NCI-H748 (cell line): ENCODE measurements at regions not wholly inside any gene's neighbourhood (a gene's known extent, or its start where the extent isn't known, plus 50 kb on each side); places are given as distances from the start of the nearest gene placed in this dataset.
A peak's percentile ranks its signal among the peaks of the same experiment; 100 is the strongest.

Experiments
- DNase-seq: peaks from one replicate; lab custom pipeline; 2025; ENCODE audit not compliant: unreplicated experiment; lab: John Stamatoyannopoulos, UW

- DNase-seq, result no peak
Observed at GRCh38 chr1:83006271-83006670, 992.7 kb downstream of the TTLL7 start.

DNA sequence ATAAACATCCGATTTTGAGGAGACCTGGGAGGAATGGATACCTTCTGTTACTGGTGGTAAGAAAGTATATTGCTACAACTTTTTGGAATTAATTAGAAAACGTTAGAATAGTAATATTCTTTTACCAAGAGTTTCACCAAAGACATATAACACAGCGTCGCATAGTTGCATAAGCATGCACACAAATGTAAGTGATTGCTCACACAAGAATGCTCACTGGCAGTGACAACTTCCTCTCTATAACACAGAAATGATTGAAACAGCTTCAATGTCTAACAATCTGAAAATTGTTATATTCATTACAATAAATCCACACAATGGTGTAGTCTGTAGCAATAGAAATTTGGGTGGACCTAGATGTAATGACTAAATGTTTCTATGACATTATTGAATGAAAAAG lies 998.6 kb downstream of the TTLL7 start:
- DNase-seq, result no peak

- no peak for DNase-seq
Observed at GRCh38 chr1:82995951-82996350, 1003.0 kb downstream of the TTLL7 start.

DNA sequence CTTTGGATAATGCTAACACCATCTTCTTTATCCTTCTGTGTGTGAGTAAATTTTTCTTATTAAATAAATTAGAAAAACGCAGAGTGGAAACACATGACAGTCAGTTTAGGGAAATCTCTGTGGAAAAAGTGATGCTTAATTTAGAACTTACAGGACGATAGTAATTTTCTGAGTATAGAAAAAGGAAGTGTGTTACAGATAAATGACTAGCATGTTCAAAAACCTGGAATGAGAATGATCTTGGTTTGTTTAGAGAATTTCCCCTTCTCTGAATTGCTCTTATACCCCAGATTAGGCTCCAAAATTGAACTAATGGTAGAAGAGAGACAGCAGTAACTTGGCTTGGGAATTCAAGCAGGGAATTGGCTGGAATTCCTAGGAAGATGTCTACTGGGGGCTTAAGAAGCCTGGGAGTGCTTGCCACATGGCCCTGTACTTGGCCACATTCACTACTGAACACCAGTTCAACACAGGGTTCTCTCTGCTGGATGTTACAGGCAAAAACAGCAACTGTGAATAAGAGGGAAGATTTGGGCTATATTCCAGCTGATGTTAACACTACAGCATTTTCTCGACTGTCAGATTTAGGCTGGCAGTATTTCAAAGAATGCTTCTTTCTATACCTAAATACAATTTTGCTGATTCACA lies 1004.2 kb downstream of the TTLL7 start:
- DNase-seq, result no peak

GRCh38 chr1:82991569-82991968 lies 1007.4 kb downstream of the TTLL7 start:
- DNase-seq, result no peak

GRCh38 chr1:82979593-82980236 lies 1019.2 kb downstream of the TTLL7 start:
- DNase-seq, result peak; percentile 76

DNA sequence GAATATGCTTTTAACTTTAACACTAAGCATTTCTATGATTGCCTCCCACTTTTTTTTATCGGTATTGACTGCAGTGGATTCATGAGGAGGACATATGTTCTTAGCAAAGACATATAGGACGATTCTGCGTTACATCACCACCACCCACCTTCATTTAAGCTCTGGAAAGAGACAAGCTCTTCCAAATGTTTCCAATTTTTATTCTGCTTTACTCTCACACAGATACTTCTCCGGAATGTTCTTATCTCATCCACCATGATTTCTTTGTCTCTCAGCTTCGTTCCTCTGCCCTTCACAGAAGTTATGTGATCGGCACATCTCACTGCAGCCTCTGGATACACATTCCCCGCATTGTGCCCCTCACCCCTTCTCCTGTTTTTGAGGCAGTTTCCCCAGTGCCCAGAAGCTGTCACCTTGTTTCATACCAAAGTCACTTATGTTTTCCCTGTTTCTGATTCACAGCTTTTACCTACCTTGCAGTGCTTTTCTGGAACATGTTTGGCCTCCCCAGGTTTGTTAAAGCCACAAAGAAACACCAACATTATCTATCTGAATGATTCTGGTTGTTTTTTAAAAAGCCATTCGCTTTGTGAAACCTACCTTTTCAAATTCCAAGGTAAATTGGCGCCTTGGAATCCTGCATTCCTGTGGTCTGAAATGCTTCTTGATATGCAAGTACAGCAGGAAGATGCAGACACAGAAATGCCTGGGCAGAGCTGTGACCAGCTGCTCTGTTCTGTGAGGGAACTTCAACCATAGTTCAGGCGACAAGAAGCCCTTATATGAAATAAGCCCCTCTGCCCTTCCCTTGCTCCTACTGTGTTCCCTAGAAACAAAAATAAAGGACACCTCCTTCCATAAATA lies 1020.2 kb downstream of the TTLL7 start:
- no peak for DNase-seq

GRCh38 chr1:82972841-82973553 lies 1025.9 kb downstream of the TTLL7 start:
- no peak for DNase-seq

GRCh38 chr1:82969340-82969739 lies 1029.6 kb downstream of the TTLL7 start:
- DNase-seq, result no peak

DNA sequence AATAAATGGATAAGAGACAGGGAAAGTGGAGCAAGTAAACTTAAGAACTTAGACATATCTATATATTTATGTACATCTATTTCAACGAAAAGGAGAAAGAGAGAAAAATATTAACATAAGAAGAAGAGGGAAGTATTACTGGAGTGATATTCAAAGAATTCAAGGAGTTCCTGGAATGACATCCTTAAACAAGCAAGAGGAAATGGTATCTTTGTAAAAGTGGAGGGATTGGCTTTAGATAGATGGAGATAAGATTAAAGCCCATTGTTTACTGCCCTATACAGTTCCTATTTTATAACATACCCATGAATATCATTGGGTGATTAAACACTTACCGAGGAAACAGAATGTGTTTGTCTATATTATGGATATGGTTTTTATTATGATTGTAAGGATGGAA lies 1036.3 kb downstream of the TTLL7 start:
- DNase-seq, result no peak

GRCh38 chr1:82950606-82951200 lies 1048.2 kb downstream of the TTLL7 start:
- no peak for DNase-seq

DNA sequence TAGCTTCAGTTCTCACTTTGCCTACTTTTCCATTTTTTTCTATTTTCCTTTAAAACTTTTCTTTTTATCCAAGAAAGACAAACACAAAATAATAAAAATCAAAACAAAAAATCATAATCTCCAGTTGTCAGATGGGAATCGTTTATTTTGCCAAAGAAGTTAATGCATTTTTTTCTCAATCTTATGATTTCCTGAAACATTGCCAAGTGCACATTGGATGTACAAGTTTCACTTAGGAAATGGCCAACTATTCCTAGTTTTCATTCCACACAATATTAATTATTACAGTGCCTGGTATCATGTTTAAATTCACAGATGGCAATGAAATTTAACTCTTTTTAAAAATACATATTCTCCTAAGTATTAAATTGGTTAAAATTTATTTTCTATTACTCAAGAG lies 1050.5 kb downstream of the TTLL7 start:
- DNase-seq, result no peak

DNA sequence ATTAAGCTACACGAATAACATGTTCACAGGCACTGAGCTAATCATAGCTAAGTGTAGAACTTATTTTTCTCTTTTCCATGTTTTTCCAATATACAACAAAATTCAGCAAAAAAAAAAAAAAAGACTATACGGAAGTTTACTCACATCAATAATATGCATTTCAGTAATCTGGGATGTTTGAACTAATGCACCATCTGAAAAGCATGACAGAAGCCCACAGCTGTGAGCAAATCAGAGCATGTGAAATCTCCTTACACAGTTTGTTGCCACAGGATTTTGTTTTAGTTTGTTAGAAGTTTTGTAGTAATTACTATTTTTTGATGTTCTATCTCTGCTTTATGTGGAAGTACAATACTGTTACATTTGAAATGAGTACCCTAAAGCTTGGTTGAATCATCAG lies 1051.7 kb downstream of the TTLL7 start:
- no peak for DNase-seq

DNA sequence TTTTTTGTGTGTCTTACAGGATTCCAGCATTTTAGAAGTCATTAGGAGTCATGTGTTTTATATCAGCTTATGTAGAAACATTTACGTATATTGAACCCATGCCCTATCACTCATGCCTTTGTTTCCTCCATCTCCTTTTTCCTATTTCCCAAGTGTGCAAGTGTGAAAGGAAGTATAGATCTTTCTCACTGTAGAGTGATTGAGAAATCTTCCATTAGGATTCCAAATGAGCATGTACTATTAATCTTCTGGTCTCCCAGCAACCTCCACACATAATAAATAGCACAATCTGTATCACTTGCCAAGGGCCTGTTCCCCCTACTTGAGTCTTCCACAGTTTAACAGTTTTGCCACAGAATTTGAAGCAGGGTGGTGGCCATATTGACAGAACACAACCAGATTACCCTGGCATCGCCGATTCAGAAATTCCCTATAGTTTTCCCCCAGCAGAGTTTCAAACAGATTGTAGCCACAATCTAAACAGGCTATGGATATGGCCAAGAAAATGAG lies 1052.8 kb downstream of the TTLL7 start:
- DNase-seq, result no peak

- no peak for DNase-seq
Observed at GRCh38 chr1:82944822-82945221, 1054.1 kb downstream of the TTLL7 start.

- peak; percentile 20 for DNase-seq
Observed at GRCh38 chr1:82934074-82934473, 1064.9 kb downstream of the TTLL7 start.

GRCh38 chr1:82932727-82933126 lies 1066.2 kb downstream of the TTLL7 start:
- DNase-seq, result no peak

- no peak for DNase-seq
Observed at GRCh38 chr1:82932207-82932606, 1066.7 kb downstream of the TTLL7 start.

- peak; percentile 8 for DNase-seq
Observed at GRCh38 chr1:82931006-82931405, 1067.9 kb downstream of the TTLL7 start.

- DNase-seq, result no peak
Observed at GRCh38 chr1:82927753-82928152, 1071.2 kb downstream of the TTLL7 start.

- no peak for DNase-seq
Observed at GRCh38 chr1:82924666-82925065, 1074.3 kb downstream of the TTLL7 start.
